Stimulated activated naive CD8-positive, alpha-beta T cell treated with anti-CD3 and anti-CD28 coated beads, Interleukin-15, Interleukin-2, amounts not matched to agents 100 U/mL and 50 U/mL, for 24 hours (primary cell): ENCODE measurements at regions not wholly inside any gene's neighbourhood (a gene's known extent, or its start where the extent isn't known, plus 50 kb on each side); places are given as distances from the start of the nearest gene placed in this dataset.
"Not testable (repeated sequence)": the region's sequence is repeated elsewhere in the genome, so short reads cannot be mapped to it uniquely, and the experiment has no call there.

Source experiments
- ATAC-seq: fragments of 150-1000 bp; cut with Tn5 transposase; one replicate; pipeline ENCODE4 v1.10.0; 2021
- DNase-seq: peaks from one replicate; pipeline ENCODE4 v3.0.0; 2021

- DNase-seq (no peak), ATAC-seq (no peak)
Measured at GRCh38 chr11:82047200-82047599, 686.5 kb downstream of the FAM181B start.

GRCh38 chr11:82046778-82047177, 686.9 kb downstream of the FAM181B start:
- ATAC-seq = no peak
- DNase-seq = no peak

DNA sequence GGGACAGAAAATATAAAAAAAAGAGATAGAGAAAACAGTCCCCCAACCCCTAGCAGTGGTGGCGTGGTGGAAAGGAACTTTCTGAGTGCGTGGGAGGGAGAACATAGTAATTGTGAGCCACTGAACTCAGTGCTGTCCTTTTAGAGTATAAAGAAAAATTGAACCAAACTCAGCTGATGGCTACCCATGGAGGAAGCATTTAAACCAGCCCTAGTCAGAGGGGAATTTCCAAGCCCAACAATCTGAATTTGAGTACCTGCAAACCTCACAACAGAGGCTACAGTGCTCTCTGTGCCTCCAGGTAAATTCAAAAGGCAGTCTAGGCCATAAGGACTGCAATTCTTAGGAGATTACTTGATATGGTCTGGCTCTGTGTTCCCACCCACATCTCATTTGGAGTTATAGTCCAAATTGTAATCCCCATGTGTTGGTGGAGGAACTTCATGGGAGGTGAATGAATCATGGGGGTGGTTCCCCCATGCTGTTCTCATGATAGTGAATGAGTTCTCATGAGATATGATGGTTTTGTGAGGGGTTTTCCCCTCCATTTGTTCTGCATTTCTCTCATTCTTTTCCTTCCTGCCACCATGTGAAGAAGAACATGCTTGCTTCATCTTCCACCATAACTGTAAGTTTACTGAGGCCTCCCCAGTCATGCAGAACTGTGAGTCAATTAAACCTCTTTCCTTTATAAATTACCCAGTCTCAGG, 687.8 kb downstream of the FAM181B start:
- ATAC-seq (peak; percentile 43), DNase-seq (no peak)

GRCh38 chr11:82043316-82043715, 690.3 kb downstream of the FAM181B start:
- no peak for DNase-seq
- ATAC-seq = no peak

DNA sequence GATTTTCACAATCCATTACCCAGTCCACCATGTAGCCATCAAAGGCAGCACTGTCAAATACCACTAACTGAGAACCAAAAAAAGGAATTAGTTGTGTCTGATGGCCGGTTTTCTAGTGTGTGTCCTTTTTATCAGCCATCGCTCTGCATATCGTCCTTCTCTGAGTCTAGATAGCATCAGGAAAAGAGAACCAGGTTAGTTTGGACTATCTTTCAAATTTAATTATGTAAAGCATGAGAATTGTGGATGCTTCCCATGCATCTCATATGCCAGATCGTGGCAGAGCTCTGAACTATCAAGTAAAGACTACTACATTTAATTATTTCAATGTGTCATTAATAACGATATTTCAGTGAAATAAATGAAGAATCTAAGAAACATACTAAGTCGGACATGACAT, 691.9 kb downstream of the FAM181B start:
- DNase-seq (no peak), ATAC-seq (no peak)

DNA sequence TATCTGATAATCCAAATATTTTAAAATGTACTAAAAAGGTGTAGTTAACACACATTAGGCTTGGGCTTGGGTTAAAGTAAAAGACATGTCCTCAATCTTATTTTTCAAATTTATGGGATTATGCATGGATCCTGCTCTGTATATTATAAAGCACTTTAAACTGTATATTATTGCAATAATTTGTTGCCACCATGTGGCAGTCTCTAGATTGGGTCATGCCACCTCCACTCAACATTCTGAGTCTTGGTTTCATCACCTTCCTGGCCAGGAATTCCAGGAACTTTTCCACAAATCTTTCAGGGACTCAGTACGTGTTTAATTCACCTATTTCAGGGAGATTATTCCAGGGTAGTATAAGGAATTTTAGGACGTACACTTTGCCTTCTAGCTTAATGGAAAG, 695.5 kb downstream of the FAM181B start:
- no peak for DNase-seq
- ATAC-seq = no peak

DNA sequence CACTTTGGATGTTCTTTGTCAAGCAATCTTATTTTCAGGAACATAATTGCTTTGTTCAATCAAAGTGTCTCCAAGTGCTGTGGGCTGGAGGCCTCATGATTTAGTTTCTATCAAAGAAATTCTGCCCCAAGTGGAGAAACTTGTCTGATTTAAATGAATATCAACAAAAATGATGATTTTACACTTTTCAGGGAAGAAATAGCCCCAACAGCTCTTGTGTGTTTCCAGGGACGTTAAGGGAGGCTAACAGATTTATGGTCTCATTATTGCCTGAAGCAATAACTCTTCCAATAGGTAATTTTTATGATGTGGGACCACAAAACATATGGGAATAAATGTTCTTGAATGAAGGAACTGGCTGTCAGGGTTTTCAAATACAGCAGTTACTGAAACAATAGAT, 699.1 kb downstream of the FAM181B start:
- DNase-seq (no peak), ATAC-seq (no peak)

DNA sequence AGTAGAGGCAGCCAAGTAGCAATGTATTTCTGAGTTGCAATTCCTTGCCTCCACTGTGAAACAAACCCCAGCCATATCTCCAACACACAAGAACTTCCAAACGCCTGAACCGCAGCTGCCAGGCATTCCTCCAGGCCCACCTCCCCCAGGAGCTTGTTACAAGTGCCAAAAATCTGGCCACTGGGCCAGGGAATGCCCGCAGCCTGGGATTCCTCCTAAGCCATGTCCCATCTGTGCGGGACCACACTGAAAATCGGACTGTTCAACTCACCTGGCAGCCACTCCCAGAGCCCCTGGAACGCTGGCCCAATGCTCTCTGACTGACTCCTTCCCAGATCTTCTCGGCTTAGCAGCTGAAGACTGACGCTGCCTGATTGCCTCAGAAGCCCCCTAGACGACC, 706.3 kb downstream of the FAM181B start:
- DNase-seq, ATAC-seq: not testable (repeated sequence)

DNA sequence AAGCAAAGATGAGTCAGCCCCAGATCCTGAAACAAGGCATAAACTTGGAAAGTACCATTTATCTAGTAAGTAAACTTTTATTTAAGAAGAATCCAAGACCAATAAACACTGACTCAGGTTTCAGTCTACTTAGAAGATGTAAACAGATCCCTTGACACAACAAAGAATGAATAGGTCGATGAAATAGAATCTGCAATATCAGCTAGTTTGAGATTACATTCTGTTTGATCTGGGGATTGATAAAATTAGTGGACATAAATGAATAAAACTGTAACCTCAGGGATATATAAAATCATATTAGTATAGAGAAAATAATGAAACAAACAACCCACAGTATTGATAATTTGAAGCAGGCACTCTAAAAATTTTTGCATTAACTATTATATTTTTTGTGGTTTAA, 708.9 kb downstream of the FAM181B start:
- DNase-seq = no peak

DNA sequence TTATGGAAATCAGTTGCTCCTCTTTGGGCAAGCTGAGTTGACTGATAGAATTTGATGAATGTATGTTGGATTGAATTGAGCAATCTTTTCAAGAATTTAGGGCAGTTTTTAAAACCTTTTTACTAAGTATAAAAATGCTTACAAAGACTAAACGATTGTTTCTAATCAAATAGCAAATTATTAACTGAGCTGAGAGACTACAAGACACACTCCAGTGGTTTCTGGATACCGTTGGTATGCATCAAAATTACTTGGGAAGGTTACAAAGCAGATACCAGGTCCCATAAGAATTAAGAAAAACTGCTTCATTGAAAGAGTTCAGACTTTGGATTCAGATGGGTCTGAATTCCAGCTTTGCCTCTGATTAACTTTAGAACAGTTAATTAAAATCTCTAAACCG, 721.4 kb downstream of the FAM181B start:
- ATAC-seq (no peak), DNase-seq (no peak)

More for the DNA sequence above, 708.9 kb downstream of the FAM181B start:
- no peak for ATAC-seq

GRCh38 chr11:82009133-82009532, 724.5 kb downstream of the FAM181B start:
- no peak for ATAC-seq

GRCh38 chr11:82007521-82007920, 726.1 kb downstream of the FAM181B start:
- no peak for ATAC-seq

More at GRCh38 chr11:82009133-82009532, 724.5 kb downstream of the FAM181B start:
- no peak for DNase-seq

DNA sequence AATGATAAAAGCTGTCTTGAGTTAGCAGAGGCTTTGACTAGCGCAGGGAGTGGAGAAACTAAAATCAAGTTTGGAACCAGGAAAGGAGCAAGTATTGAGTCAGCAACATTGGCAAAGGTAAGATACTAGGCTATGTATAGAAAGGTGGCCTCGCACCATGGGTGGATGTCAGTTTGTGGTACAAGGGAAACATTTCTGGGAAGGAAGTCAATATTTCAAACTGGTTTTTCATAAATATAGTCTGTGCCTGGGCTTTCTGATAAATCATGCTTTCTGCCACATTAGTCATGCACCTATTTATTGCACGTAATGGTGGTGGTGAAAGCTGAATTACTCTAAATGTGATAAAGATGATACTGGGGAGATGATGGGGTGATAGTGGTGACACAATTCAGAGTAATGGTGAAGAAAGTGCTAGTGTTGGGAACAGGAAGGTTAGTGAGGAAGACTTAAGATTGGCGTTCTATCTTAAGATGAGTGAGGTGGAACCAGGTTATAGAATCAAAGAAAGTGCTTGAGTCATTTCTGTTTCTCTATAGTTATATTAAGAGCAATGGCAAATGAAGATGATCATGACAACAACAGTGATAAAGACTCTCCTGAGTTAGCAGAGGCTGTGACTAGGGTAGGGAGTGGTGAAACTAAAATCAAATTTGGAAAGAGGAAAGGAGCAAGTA, 729.0 kb downstream of the FAM181B start:
- DNase-seq (no peak), ATAC-seq (peak; percentile 41)

More at GRCh38 chr11:82007521-82007920, 726.1 kb downstream of the FAM181B start:
- DNase-seq = no peak

- ATAC-seq (peak; percentile 65), DNase-seq (peak; percentile 9)
Measured at GRCh38 chr11:82003671-82004515, 729.8 kb downstream of the FAM181B start.

DNA sequence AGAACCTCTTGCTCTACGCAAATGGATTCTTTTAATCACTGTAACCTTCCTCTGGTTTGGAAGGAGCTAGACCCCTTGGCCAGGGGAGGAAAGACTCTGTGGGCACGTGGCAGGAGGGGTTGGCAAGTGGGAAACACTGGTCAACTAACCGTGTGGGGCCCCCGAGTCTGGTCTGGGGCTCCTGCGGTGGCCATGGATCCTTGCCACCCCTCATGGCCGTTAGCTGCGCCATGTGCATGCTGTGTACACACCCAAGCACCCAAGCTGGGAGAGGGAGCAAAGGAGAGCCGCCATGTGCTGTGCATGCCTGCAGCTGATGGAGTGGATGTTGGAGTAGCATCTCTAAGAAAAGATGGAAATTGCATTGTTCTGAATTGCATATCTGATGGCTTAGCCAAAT, 730.6 kb downstream of the FAM181B start:
- ATAC-seq = no peak
- DNase-seq = no peak

GRCh38 chr11:81995889-81996288, 737.8 kb downstream of the FAM181B start:
- ATAC-seq = no peak
- no peak for DNase-seq

DNA sequence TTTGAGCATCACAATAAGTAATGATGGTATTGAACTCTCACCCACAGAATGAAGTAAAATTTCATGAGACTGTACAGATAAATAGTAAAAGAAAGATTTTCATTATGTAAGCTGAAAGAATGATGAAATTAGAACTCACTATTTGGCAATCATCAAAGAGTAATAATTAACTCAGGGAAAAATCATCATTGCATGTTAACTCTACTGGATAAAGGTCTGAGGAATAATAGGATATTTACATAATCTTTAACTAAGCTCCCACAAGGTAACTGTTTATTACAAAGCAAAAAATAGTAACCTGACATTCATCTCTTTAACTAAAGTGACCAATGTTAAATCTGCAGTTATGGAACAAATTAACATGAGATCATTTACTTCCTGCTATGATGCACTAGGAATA, 739.9 kb downstream of the FAM181B start:
- no peak for DNase-seq
- ATAC-seq = no peak

- no peak for DNase-seq
- ATAC-seq = no peak
Measured at GRCh38 chr11:81990659-81991443, 742.8 kb downstream of the FAM181B start.

GRCh38 chr11:81989093-81989492, 744.6 kb downstream of the FAM181B start:
- ATAC-seq (no peak), DNase-seq (no peak)

- DNase-seq = no peak
- ATAC-seq = no peak
Measured at GRCh38 chr11:81987829-81988472, 745.7 kb downstream of the FAM181B start.

DNA sequence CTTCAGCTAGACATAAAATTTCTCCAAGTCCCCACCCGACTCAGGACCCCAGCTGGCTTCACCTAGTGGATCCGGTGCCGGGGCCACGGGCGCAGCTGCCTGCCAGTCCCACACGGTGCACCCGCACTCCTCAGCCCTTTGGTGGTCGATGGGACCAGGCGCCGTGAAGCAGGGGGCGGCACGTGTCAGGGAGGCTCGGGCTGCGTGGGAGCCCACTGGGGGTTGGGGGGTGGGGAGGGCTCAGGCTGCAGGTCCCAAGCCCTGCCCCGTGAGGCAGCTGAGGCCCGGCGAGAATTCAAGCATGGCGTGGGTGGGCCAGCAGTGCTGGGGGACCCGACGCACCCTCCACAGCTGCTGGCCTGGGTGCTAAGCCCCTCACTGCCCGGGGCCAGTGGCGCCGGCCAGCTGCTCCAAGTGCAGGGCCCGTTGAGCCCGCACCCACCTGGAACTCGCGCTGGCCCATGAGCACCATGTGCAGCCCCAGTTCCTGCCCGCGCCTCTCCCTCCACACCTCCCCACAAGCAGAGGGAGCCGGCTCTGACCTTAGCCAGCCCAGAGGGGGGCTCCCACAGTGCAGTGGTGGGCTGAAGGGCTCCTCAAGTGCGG, 747.0 kb downstream of the FAM181B start:
- no peak for DNase-seq
- ATAC-seq = no peak
